Lower lobe of right lung (tissue), 2 donors: ENCODE measurements at regions not wholly inside any gene's neighbourhood (a gene's known extent, or its start where the extent isn't known, plus 50 kb on each side); places are given as distances from the start of the nearest gene placed in this dataset.

ENCODE experiments used
- ATAC-seq, 2 donors: fragments of 200-7000 bp; cut with Tn5 transposase; one replicate each; pipeline ENCODE4 v1.9.1; 2020 to 2022; ENCODE audit warnings: mild to moderate bottlenecking in 2 of 2, moderate library complexity in 2 of 2
- DNase-seq: peaks from one replicate; pipeline ENCODE4 v3.0.0-alpha.2; 2020
- H3K27ac ChIP-seq: fragments of 200-600 bp; one replicate; pipeline ENCODE4 v1.8.0; 2022
- H3K27me3 ChIP-seq: fragments of 200-600 bp; one replicate; pipeline ENCODE4 v1.8.0; 2022; ENCODE audit warnings: low read depth
- H3K36me3 ChIP-seq: fragments of 200-600 bp; one replicate; pipeline ENCODE4 v1.8.0; 2022; ENCODE audit warnings: mild to moderate bottlenecking
- H3K4me1 ChIP-seq: fragments of 200-600 bp; one replicate; pipeline ENCODE4 v1.8.0; 2022
- H3K4me3 ChIP-seq: fragments of 200-600 bp; one replicate; pipeline ENCODE4 v1.8.0; 2022; ENCODE audit warnings: mild to moderate bottlenecking
- H3K9me3 ChIP-seq: fragments of 200-600 bp; one replicate; pipeline ENCODE4 v1.8.0; 2022
- CTCF ChIP-seq: fragments of 200-600 bp; IDR thresholded peaks from one replicate; pipeline ENCODE4 v1.8.0; 2022; ENCODE audit warnings: antibody characterized with exemption, mild to moderate bottlenecking
- intact Hi-C: fragments of 100-400 bp; cut with DNase I; formaldehyde crosslinking; loops from one replicate; pipeline ENCODE4 v1.11.0; 2022
- donor health status: DM: no; HTN: yes; CAD: no; lungs with severe emphysema.

DNA sequence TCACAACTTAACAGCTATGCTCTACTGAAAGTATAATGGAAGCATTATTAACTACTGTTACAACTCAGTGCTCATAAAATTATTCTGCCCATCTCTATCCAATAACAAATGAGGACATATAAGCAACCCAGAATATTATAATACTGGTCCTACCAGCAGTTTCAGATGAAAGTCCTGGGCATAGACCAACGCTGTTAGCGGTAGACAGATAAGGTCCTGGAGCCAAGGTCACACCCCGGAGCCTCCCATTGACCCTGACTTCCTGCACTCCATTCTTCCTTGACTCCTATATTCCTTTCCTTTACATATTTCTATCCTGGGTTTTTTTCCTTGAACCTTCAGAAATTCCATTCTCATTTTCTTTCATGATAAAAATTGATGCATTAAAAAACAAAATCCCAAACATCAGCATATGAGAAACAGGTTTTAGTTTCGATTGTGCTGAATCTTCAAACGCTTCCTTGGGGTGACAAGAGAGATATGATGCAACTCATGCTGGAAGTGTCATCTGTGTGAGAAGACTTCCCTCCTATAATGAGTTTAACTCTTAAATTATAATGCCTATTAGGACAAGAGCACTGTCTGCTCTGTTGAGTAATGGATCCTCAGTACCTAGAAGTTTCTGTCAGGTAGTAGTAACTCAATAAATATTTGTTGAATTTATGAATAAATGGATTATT lies 831.1 kb downstream of the LRRIQ3 start:
- no peaks in the 10 kb centered on the region for H3K36me3 ChIP-seq
- TF ChIP-seq CTCF, result no peak
- no peak overlapping the region for H3K4me3 ChIP-seq
- H3K9me3 ChIP-seq, result no peaks in the 10 kb centered on the region
- DNase-seq, result no peak
- H3K27ac ChIP-seq, result no peak overlapping the region
- intact Hi-C loops, result no loop called here
- H3K27me3 ChIP-seq, result no peaks in the 10 kb centered on the region
- no peaks in the 10 kb centered on the region for H3K4me1 ChIP-seq
- no peak for ATAC-seq

- no peak for TF ChIP-seq CTCF
- Histone ChIP-seq H3K36me3 (no peaks in the 10 kb centered on the region), H3K4me3 (no peak overlapping the region), H3K4me1 (no peaks in the 10 kb centered on the region), H3K9me3 (no peaks in the 10 kb centered on the region), H3K27me3 (no peaks in the 10 kb centered on the region), H3K27ac (no peak overlapping the region)
- ATAC-seq, result no peak
- DNase-seq, result no peak
- intact Hi-C loops, result no loop called here
Observed at GRCh38 chr1:73359001-73359400, 839.0 kb downstream of the LRRIQ3 start.

DNA sequence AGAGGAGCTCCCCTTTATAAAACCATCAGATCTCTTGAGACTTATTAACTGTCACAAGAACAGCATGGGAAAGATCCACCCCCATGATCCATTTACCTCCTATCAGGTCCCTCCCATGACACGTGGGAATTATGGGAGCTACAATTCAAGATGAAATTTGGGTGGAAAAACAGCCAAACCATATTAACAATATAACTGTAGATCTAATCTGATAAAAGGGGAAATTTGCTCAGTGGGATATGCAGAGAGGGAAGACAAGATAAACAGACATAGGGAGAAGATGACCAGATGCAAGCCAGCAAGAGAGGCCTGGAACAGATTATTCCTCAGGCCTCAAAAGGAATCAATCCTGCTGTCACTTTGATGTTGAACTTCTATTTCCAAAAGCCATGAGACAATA lies 841.5 kb downstream of the LRRIQ3 start:
- Histone ChIP-seq H3K27ac (no peak overlapping the region), H3K36me3 (no peaks in the 10 kb centered on the region), H3K27me3 (no peaks in the 10 kb centered on the region), H3K9me3 (no peaks in the 10 kb centered on the region), H3K4me1 (no peaks in the 10 kb centered on the region), H3K4me3 (no peak overlapping the region)
- DNase-seq, result no peak
- no peak for ATAC-seq
- TF ChIP-seq CTCF, result no peak
- intact Hi-C loops, result no loop called here

DNA sequence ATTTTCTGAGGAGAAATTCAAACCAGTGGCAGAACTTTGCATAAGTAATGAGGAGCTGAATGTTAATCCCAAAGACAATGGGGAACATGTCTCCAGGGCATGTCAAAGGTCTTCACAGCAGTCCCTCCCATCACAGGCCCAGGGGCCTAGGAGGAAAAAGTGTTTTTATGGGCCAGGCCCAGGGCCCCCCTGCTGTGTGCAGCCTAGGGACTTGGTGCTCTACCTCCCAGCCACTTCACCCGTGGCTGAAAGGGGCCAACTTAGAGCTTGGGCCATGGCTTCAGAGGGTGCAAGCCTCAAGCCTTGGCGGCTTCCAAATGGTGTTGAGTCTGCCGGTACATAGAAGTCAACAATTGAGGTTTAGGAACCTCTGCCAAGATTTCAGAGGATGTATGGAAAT lies 854.0 kb downstream of the LRRIQ3 start:
- Histone ChIP-seq H3K4me1 (no peaks in the 10 kb centered on the region), H3K36me3 (no peaks in the 10 kb centered on the region), H3K4me3 (no peak overlapping the region), H3K27ac (no peak overlapping the region), H3K27me3 (no peaks in the 10 kb centered on the region), H3K9me3 (no peaks in the 10 kb centered on the region)
- intact Hi-C loops, result no loop called here
- no peak for DNase-seq
- ATAC-seq, result no peak
- no peak for TF ChIP-seq CTCF

- no peak for DNase-seq
- intact Hi-C loops, result no loop called here
- Histone ChIP-seq H3K4me1 (no peaks in the 10 kb centered on the region), H3K27me3 (no peaks in the 10 kb centered on the region), H3K4me3 (no peak overlapping the region), H3K27ac (no peak overlapping the region), H3K36me3 (no peaks in the 10 kb centered on the region), H3K9me3 (peaks cover 4% of the 10 kb centered on the region)
- no peak for TF ChIP-seq CTCF
- no peak for ATAC-seq
Observed at GRCh38 chr1:73333847-73334503, 864.0 kb downstream of the LRRIQ3 start.
